H1 (cell line): ENCODE measurements at regions not wholly inside any gene's neighbourhood (a gene's known extent, or its start where the extent isn't known, plus 50 kb on each side); places are given as distances from the start of the nearest gene placed in this dataset.

ENCODE experiments used
- CTCF ChIA-PET: fragments of 300-600 bp; sonication (Branson Sonifier 250); formaldehyde crosslinking; loops from one replicate; lab custom pipeline; 2021; ENCODE audit not compliant: partially characterized antibody; lab: Charles Lee
- POLR2A ChIA-PET: fragments of 300-600 bp; sonication (Branson Sonifier 250); formaldehyde crosslinking; loops from one replicate; lab custom pipeline; 2021; ENCODE audit warnings: inconsistent platforms; ENCODE audit not compliant: partially characterized antibody; lab: Charles Lee
- DNase-seq, 2 experiments: peaks; one replicate each; pipeline versions ENCODE4 v3.0.0 to v3.0.0-alpha.2; 2010 to 2022; ENCODE audit warnings: low spot score in 2 of 2, low read depth in 1 of 2, mixed read lengths in 1 of 2
- FAIRE-seq: peaks from 2 replicates; lab custom pipeline; 2011; peaks lifted over from hg19 to GRCh38; lab: Jason Lieb, UNC
- H2AFZ ChIP-seq: 2 replicates; pipeline ENCODE4 v1.8.1; 2012; ENCODE audit warnings: low read length, inconsistent platforms
- H2AK5ac ChIP-seq: 2 replicates; pipeline ENCODE4 v1.6.1; 2013; ENCODE audit warnings: low read depth, low read length
- H2BK120ac ChIP-seq: replicated peaks from 2 replicates; pipeline ENCODE3; 2013; ENCODE audit warnings: low read depth, low read length, inconsistent platforms
- H2BK12ac ChIP-seq: 2 replicates; pipeline ENCODE4 v1.6.1; 2013; ENCODE audit warnings: low read depth, low read length
- H2BK15ac ChIP-seq: 2 replicates; pipeline ENCODE4 v1.6.1; 2013; ENCODE audit warnings: low read length
- H2BK20ac ChIP-seq: 2 replicates; pipeline ENCODE4 v1.6.1; 2013; ENCODE audit warnings: low read length
- H2BK5ac ChIP-seq: 2 replicates; pipeline ENCODE4 v1.6.1; 2013; ENCODE audit warnings: low read depth, low read length
- H3K14ac ChIP-seq: 2 replicates; pipeline ENCODE4 v1.6.1; 2013; ENCODE audit warnings: inconsistent platforms; ENCODE audit not compliant: insufficient read length
- H3K18ac ChIP-seq: 2 replicates; pipeline ENCODE4 v1.6.1; 2013; ENCODE audit warnings: low read length; ENCODE audit errors: extremely low read depth
- H3K23ac ChIP-seq: 2 replicates; pipeline ENCODE4 v1.6.1; 2013; ENCODE audit warnings: inconsistent platforms; ENCODE audit not compliant: insufficient read length
- H3K23me2 ChIP-seq: 2 replicates; pipeline ENCODE4 v1.6.1; 2013; ENCODE audit warnings: low read depth, low read length
- H3K27ac ChIP-seq: 2 replicates; pipeline ENCODE4 v1.6.1; 2011; ENCODE audit warnings: low read depth, low read length, inconsistent platforms
- H3K27me3 ChIP-seq, 4 experiments: replicated peaks in 1 of 4; 1 replicate in 1 of 4; 2 replicates in 3 of 4; pipeline versions ENCODE4 v1.6.1 to v1.8.1; 2011 to 2013; ENCODE audit warnings: low read length in 3 of 4, mild to moderate bottlenecking in 3 of 4, inconsistent platforms in 2 of 4, mixed read lengths in 2 of 4, moderate library complexity in 1 of 4; ENCODE audit not compliant: control insufficient read depth in 3 of 4, insufficient read depth in 3 of 4; ENCODE audit errors: extremely low read depth in 1 of 4
- H3K36me3 ChIP-seq, 4 experiments: 2 replicates each; pipeline versions ENCODE4 v1.6.1 to v1.8.1; 2011 to 2013; ENCODE audit warnings: mild to moderate bottlenecking in 4 of 4, low read length in 3 of 4, moderate library complexity in 2 of 4, control low read depth in 1 of 4, inconsistent platforms in 1 of 4; ENCODE audit not compliant: insufficient read depth in 4 of 4, control insufficient read depth in 2 of 4
- H3K4ac ChIP-seq: replicated peaks from 2 replicates; pipeline ENCODE3; 2013; ENCODE audit warnings: low read length, low read depth, mixed read lengths, inconsistent platforms; ENCODE audit not compliant: insufficient read length
- H3K4me1 ChIP-seq, 4 experiments: replicated peaks in 1 of 4; 1 replicate in 1 of 4; 2 replicates in 3 of 4; pipeline versions ENCODE4 v1.6.1 to v1.8.1; 2011 to 2013; ENCODE audit warnings: low read length in 3 of 4, inconsistent platforms in 2 of 4, mixed read lengths in 1 of 4; ENCODE audit not compliant: insufficient read depth in 4 of 4, control insufficient read depth in 3 of 4
- H3K4me2 ChIP-seq, 2 experiments: 2 replicates each; pipeline versions ENCODE4 v1.6.1 to v1.8.1; 2011 to 2013; ENCODE audit warnings: low read depth in 2 of 2, low read length in 2 of 2, control low read depth in 1 of 2, inconsistent platforms in 1 of 2, mild to moderate bottlenecking in 1 of 2; ENCODE audit not compliant: insufficient read depth in 1 of 2
- H3K4me3 ChIP-seq, 4 experiments: fragments of 200-600, 300-600 bp in 1 of 4; sonication (generic), shearing (Covaris generic), sonication (Bioruptor Twin) in 1 of 4; 2 replicates each; pipeline versions ENCODE4 v1.5.1 to v1.8.1; 2011 to 2016; ENCODE audit warnings: low read length in 4 of 4, low read depth in 3 of 4, control low read depth in 2 of 4, inconsistent platforms in 2 of 4, mild to moderate bottlenecking in 2 of 4, mixed read lengths in 1 of 4, moderate library complexity in 1 of 4; ENCODE audit not compliant: insufficient read depth in 2 of 4; ENCODE audit errors: extremely low read depth in 1 of 4
- H3K56ac ChIP-seq: replicated peaks from 2 replicates; pipeline ENCODE3; 2013; ENCODE audit warnings: low read depth, mild to moderate bottlenecking, mixed read lengths, low read length, inconsistent platforms; ENCODE audit not compliant: insufficient read length
- H3K79me1 ChIP-seq: 2 replicates; pipeline ENCODE4 v1.6.1; 2013; ENCODE audit warnings: low read depth, low read length, control low read depth
- H3K79me2 ChIP-seq, 2 experiments: 2 replicates each; pipeline versions ENCODE4 v1.6.1 to v1.8.1; 2012 to 2013; ENCODE audit warnings: low read length in 2 of 2, mild to moderate bottlenecking in 2 of 2, inconsistent platforms in 1 of 2; ENCODE audit not compliant: insufficient read depth in 2 of 2, control insufficient read depth in 1 of 2
- H3K9ac ChIP-seq, 4 experiments: replicated peaks in 1 of 4; 1 replicate in 1 of 4; 2 replicates in 3 of 4; pipeline versions ENCODE4 v1.6.1 to v1.8.1; 2011 to 2013; ENCODE audit warnings: low read depth in 3 of 4, low read length in 3 of 4, control low read depth in 2 of 4, mild to moderate bottlenecking in 2 of 4, moderate library complexity in 2 of 4, inconsistent platforms in 1 of 4; ENCODE audit errors: extremely low read depth in 1 of 4
- H3K9me3 ChIP-seq, 2 experiments: 2 replicates each; pipeline versions ENCODE4 v1.6.1 to v1.8.1; 2012 to 2013; ENCODE audit warnings: mild to moderate bottlenecking in 2 of 2, moderate library complexity in 2 of 2, control low read depth in 1 of 2, inconsistent platforms in 1 of 2, low read depth in 1 of 2, low read length in 1 of 2, mixed read lengths in 1 of 2; ENCODE audit not compliant: insufficient read depth in 2 of 2
- H4K20me1 ChIP-seq, 2 experiments: replicated peaks in 1 of 2; 2 replicates each; pipeline versions ENCODE3 to v1.8.1; 2011 to 2013; ENCODE audit warnings: inconsistent platforms in 2 of 2, low read length in 2 of 2, mild to moderate bottlenecking in 1 of 2; ENCODE audit not compliant: insufficient read depth in 2 of 2, control insufficient read depth in 1 of 2
- H4K5ac ChIP-seq: 2 replicates; pipeline ENCODE4 v1.6.1; 2013; ENCODE audit warnings: low read length, low read depth, mixed read lengths, inconsistent platforms; ENCODE audit not compliant: insufficient read length
- H4K8ac ChIP-seq: 2 replicates; pipeline ENCODE4 v1.8.0; 2013; ENCODE audit warnings: mild to moderate bottlenecking, moderate library complexity, low read length, inconsistent platforms; ENCODE audit not compliant: insufficient read depth; ENCODE audit errors: extremely low read depth
- H4K91ac ChIP-seq: replicated peaks from 2 replicates; pipeline ENCODE3; 2013; ENCODE audit warnings: low read length, mixed read lengths, inconsistent platforms; ENCODE audit not compliant: insufficient read length
- EZH2 ChIP-seq: fragments of 200-600 bp; sonication (generic); IDR thresholded peaks from 2 replicates; pipeline ENCODE4 v1.7.1; 2012; ENCODE audit warnings: low read depth, mild to moderate bottlenecking, moderate library complexity, low read length, inconsistent platforms; ENCODE audit not compliant: severe bottlenecking
- FOSL1 ChIP-seq: IDR thresholded peaks from 2 replicates; pipeline ENCODE4 v1.6.1; 2011; ENCODE audit warnings: mild to moderate bottlenecking, low read depth, low read length, moderate library complexity; ENCODE audit not compliant: insufficient read depth
- KDM4A ChIP-seq: IDR thresholded peaks from one replicate; pipeline ENCODE4 v1.7.1; 2012; ENCODE audit warnings: low read depth, mild to moderate bottlenecking, moderate library complexity, low read length, inconsistent platforms; ENCODE audit not compliant: severe bottlenecking
- POU5F1 ChIP-seq: IDR thresholded peaks from 2 replicates; pipeline ENCODE4 v1.6.1; 2011; ENCODE audit warnings: low read depth, mild to moderate bottlenecking, low read length, moderate library complexity
- RFX5 ChIP-seq: IDR thresholded peaks from 2 replicates; pipeline ENCODE4 v1.6.1; 2011; ENCODE audit warnings: low read depth, low read length, improper control_type of control experiment, borderline replicate concordance
- SAP30 ChIP-seq: fragments of 300-600 bp; sonication (generic); IDR thresholded peaks from 2 replicates; pipeline ENCODE4 v1.7.1; 2012; ENCODE audit warnings: low read length, moderate library complexity, mild to moderate bottlenecking, inconsistent platforms; ENCODE audit not compliant: insufficient read depth, insufficient replicate concordance
- SP2 ChIP-seq: IDR thresholded peaks from 2 replicates; pipeline ENCODE4 v1.6.1; 2012; ENCODE audit warnings: mild to moderate bottlenecking, low read length, inconsistent platforms
- TAF1 ChIP-seq: IDR thresholded peaks from 2 replicates; pipeline ENCODE4 v1.6.1; 2011; ENCODE audit warnings: mild to moderate bottlenecking, low read depth, low read length
- TBP ChIP-seq: IDR thresholded peaks from 2 replicates; pipeline ENCODE4 v1.6.1; 2011; ENCODE audit warnings: low read depth, low read length, improper control_type of control experiment
- TCF12 ChIP-seq: IDR thresholded peaks from 2 replicates; pipeline ENCODE4 v1.6.1; 2011; ENCODE audit warnings: low read depth, mild to moderate bottlenecking, low read length
- ZNF274 ChIP-seq: IDR thresholded peaks from 2 replicates; pipeline ENCODE4 v1.7.0; 2012; ENCODE audit warnings: low read length, borderline replicate concordance; ENCODE audit errors: extremely low read depth
- WGBS, 2 experiments: shearing (Covaris generic) in 1 of 2; methylation state at CpG; one replicate each; pipeline versions ENCODE4 v1.1.6 to v1.1.7; 2013 to 2015; ENCODE audit warnings: low lambda C conversion rate in 2 of 2, mixed read lengths in 2 of 2, inconsistent platforms in 1 of 2, low coverage in 1 of 2, missing lambda C conversion rate in 1 of 2; ENCODE audit not compliant: insufficient replicate concordance in 2 of 2, insufficient coverage in 1 of 2, insufficient read length in 1 of 2; ENCODE audit errors: extremely low coverage in 1 of 2, missing lambda C conversion rate in 1 of 2; 5-methylcytosine and 5-hydroxymethylcytosine counted together
- TF ChIP-seq, protein P1 (sequence below): IDR thresholded peaks from 2 replicates; pipeline ENCODE4 v1.6.1; 2012; ENCODE audit warnings: inconsistent platforms
- TF ChIP-seq, protein P2 (sequence below): IDR thresholded peaks from 2 replicates; pipeline ENCODE4 v1.6.1; 2011; ENCODE audit warnings: low read depth, mild to moderate bottlenecking, low read length; ENCODE audit not compliant: insufficient read depth

DNA sequence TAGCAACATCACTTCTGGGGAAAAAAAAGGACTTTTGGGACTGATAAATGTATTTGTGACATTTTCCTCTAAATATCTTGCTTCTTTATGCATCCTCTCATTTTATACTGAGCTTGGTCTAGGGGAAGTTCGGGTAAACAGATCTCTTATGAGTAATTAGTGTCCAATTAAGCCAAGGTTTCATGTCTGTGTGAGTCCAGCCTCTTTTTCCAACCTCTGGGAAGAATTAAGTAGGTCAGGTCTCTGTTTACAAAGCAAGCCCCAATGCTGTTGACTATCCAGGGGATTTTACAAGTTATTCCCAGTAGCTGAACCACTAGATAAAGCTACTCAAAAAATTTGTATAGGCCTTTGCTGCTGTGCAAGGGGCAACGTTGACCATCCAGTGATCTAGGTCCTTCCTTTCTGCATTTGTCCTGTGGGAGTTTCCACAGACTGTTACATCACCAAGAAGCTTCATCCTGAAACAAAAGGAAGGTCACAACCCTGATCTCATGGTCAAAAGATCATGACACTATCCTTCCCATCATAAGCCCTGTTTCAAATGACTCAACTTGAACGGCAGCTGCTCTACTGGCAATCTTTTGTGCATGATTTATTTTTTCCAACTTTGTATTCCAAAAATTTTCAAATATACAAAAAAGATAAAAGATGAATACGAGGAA, 74.3 kb downstream of the ETS2 start:
- Histone ChIP-seq H2AK5ac (no peak overlapping the region), H4K8ac (no peak overlapping the region), H3K79me2 (no peaks in the 10 kb centered on the region), H3K27me3 (no peaks in the 10 kb centered on the region), H3K4me3 (no peak overlapping the region), H3K4me1 (no peaks in the 10 kb centered on the region), H3K56ac (no peak overlapping the region), H3K18ac (no peak overlapping the region), H2BK12ac (no peak overlapping the region), H3K23me2 (no peaks in the 10 kb centered on the region), H2BK120ac (no peak overlapping the region), H3K4ac (no peak overlapping the region), H3K9ac (no peak overlapping the region), H3K79me1 (no peaks in the 10 kb centered on the region), H2BK15ac (no peak overlapping the region), H3K14ac (no peak overlapping the region), H3K9me3 (peaks cover 0 to 7% of the 10 kb centered on the region in 2 experiments; a peak in 1 of 4 replicates), H4K91ac (no peak overlapping the region), H4K20me1 (no peaks in the 10 kb centered on the region), H2BK20ac (no peak overlapping the region), H2BK5ac (no peak overlapping the region), H3K36me3 (no peaks in the 10 kb centered on the region), H4K5ac (no peak overlapping the region), H3K27ac (no peak overlapping the region), H3K23ac (no peak overlapping the region), H3K4me2 (no peak overlapping the region), H2AFZ (no peak overlapping the region)
- FAIRE-seq, result no peak
- 82% methylated on average over 4 of the region's 4 CpGs; no CpG with 5 or more reads in 1 of the 2 experiments for WGBS, 2 experiments
- no peak for DNase-seq
- POLR2A ChIA-PET, result no interaction called here
- CTCF ChIA-PET, result interaction anchor here (0.5 to 0.8 kb wide), 2 partner anchors 9 to 42 kb away, joined by 3 read pairs; no protein-coding TSS in a partner anchor
- TF ChIP-seq SP2, result no peak
- no peak for TF ChIP-seq SAP30
- TF ChIP-seq, protein P1, sequence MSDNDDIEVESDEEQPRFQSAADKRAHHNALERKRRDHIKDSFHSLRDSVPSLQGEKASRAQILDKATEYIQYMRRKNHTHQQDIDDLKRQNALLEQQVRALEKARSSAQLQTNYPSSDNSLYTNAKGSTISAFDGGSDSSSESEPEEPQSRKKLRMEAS, result no peak
- TF ChIP-seq TCF12, result no peak
- TF ChIP-seq, protein P2, sequence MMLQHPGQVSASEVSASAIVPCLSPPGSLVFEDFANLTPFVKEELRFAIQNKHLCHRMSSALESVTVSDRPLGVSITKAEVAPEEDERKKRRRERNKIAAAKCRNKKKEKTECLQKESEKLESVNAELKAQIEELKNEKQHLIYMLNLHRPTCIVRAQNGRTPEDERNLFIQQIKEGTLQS, result no peak
- TF ChIP-seq ZNF274, result no peak
- no peak for TF ChIP-seq POU5F1
- TF ChIP-seq KDM4A, result no peak
- TF ChIP-seq EZH2, result no peak
- TF ChIP-seq TAF1, result no peak
- TF ChIP-seq RFX5, result no peak
- TF ChIP-seq FOSL1, result no peak
- no peak for TF ChIP-seq TBP
